Lower leg skin (tissue), 4 donors: ENCODE measurements at regions not wholly inside any gene's neighbourhood (a gene's known extent, or its start where the extent isn't known, plus 50 kb on each side); places are given as distances from the start of the nearest gene placed in this dataset.

Source experiments
- DNase-seq, 2 donors: peaks; one replicate each; pipeline ENCODE4 v3.0.0-alpha.2; 2019; ENCODE audit warnings: low spot score in 2 of 2
- H3K4me3 ChIP-seq: fragments of 200-600 bp; sonication (generic); 2 replicates; pipeline ENCODE4 v1.5.1; 2017; ENCODE audit warnings: mild to moderate bottlenecking, low read depth; ENCODE audit not compliant: poor library complexity, severe bottlenecking
- CTCF ChIP-seq, 3 donors: fragments of 450-650 bp; IDR thresholded peaks; one replicate each; pipeline ENCODE4 v1.5.1; 2016; ENCODE audit warnings: antibody characterized with exemption in 3 of 3, mild to moderate bottlenecking in 3 of 3, moderate library complexity in 2 of 3
- POLR2A ChIP-seq, 2 donors: fragments of 450-650 bp; IDR thresholded peaks; one replicate each; pipeline ENCODE4 v1.6.1; 2016 to 2017; ENCODE audit warnings: antibody characterized with exemption in 2 of 2, mild to moderate bottlenecking in 1 of 2, moderate library complexity in 1 of 2
- WGBS, 2 donors: methylation state at CpG; one replicate each; pipeline ENCODE4 v1.1.5; 2018; 5-methylcytosine and 5-hydroxymethylcytosine counted together
- intact Hi-C: fragments of 100-400 bp; cut with DNase I; formaldehyde crosslinking; loops from one replicate; pipeline ENCODE4 v1.15.0; 2023; ENCODE audit warnings: low total_unique reads

- TF ChIP-seq CTCF (IDR thresholded peaks at IDR 0.05) (no peak), POLR2A (IDR thresholded peaks at IDR 0.05) (no peak)
- no peak for DNase-seq
- no peak overlapping the region for H3K4me3 ChIP-seq
- intact Hi-C loops = no loop called here
- WGBS, 2 donors = 61 to 67% methylated on average over 7 of the region's 7 CpGs
Measured at GRCh38 chr11:44506375-44507016, 59.0 kb upstream of the CD82 start.

- no peak for DNase-seq
- H3K4me3 ChIP-seq = no peak overlapping the region
- intact Hi-C loops = no loop called here
- no peak for TF ChIP-seq POLR2A (IDR thresholded peaks at IDR 0.05)
- no peak for TF ChIP-seq CTCF (IDR thresholded peaks at IDR 0.05)
- WGBS, 2 donors = 94% methylated on average over 3 of the region's 3 CpGs
Measured at GRCh38 chr11:44507491-44507890, 58.0 kb upstream of the CD82 start.

DNA sequence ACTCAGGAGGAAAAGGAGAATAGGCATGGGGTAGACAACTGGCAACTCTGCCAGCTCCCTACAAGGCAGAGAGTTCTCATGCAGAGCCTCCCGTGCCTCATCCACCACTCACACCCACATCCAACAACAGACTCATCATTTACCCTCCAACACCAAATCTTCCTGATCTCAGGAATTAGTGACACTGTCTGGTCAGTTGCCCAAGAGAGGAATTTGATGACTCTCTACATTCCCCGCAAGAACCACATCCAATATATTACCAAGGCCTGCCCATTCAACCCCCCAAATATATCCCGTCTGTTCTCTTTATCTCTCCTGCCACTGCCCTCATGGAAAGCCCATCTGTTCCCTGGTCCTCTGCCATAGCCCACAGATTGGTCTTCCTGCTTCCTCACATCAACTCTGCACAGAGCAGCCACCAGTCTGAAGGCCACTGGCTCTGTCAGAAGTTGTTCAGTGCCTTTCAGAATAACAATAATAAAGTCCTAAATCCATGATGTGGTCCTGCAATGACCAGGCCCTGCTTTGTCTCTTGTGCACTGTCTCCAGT lies 57.5 kb upstream of the CD82 start:
- intact Hi-C loops = no loop called here
- WGBS, 2 donors = 85 to 88% methylated on average over 3 of the region's 3 CpGs
- no peak for TF ChIP-seq CTCF (IDR thresholded peaks at IDR 0.05)
- TF ChIP-seq POLR2A (IDR thresholded peaks at IDR 0.05) = no peak
- DNase-seq = no peak
- no peak overlapping the region for H3K4me3 ChIP-seq

- TF ChIP-seq POLR2A (IDR thresholded peaks at IDR 0.05) = no peak
- no peak for TF ChIP-seq CTCF (IDR thresholded peaks at IDR 0.05)
- H3K4me3 ChIP-seq = no peak overlapping the region
- WGBS, 2 donors = 58 to 60% methylated on average over 5 of the region's 5 CpGs
- intact Hi-C loops = no loop called here
- no peak for DNase-seq
Measured at GRCh38 chr11:44509296-44509695, 56.2 kb upstream of the CD82 start.

DNA sequence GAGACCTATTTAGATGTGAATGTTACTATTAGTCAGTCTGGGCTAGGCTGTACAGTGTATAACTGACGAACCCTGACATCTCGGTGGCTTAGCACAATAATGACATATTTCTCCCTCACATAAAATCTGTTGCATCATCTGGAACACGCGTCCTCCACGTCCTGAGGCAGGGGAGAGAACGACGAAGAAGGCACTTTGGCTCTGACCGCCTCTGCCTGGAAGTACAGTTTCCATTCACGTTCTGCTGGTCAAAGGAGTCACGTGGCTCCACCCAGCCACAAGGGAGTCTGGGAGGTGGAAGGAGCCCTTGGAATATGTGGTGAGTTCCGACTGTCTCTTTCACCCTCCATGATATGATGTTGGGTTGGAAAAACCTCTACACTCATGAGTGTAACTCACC lies 55.1 kb upstream of the CD82 start:
- 62 to 70% methylated on average over 11 of the region's 11 CpGs for WGBS, 2 donors
- TF ChIP-seq POLR2A (IDR thresholded peaks at IDR 0.05) (no peak), CTCF (IDR thresholded peaks at IDR 0.05) (no peak)
- H3K4me3 ChIP-seq = no peak overlapping the region
- intact Hi-C loops = loop anchor here (10.0 kb wide), 1 partner anchor 1706 kb away; no protein-coding TSS in a partner anchor
- no peak for DNase-seq

DNA sequence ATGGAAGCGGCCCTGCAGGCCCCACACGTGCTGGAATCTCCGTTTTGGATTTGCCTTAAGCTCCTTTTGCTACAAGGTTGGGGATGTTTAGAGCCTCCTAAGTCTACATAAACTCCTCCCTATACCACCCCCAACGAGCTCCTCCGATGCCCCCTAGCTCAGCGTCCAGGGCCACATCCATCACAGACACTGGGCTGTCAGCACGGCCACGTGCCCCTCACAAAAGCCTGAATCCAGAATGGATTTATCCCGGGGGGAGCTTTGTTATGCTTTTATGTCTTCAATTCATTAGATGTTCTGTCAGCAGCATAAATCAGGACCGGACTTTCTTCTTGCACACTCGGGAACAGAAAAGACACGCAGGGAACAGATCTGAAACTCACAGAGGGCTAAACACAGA lies 52.6 kb upstream of the CD82 start:
- intact Hi-C loops = loop anchor here (10.0 kb wide), 1 partner anchor 1708 kb away; no protein-coding TSS in a partner anchor
- TF ChIP-seq CTCF (IDR thresholded peaks at IDR 0.05) (no peak), POLR2A (IDR thresholded peaks at IDR 0.05) (no peak)
- no peak for DNase-seq
- H3K4me3 ChIP-seq = no peak overlapping the region
- 46 to 48% methylated on average over 12 of the region's 12 CpGs for WGBS, 2 donors
